A549 (cell line): ENCODE measurements at regions not wholly inside any gene's neighbourhood (a gene's known extent, or its start where the extent isn't known, plus 50 kb on each side); places are given as distances from the start of the nearest gene placed in this dataset.
"Not testable (repeated sequence)": the region's sequence is repeated elsewhere in the genome, so short reads cannot be mapped to it uniquely, and the experiment has no call there.

Experiments
- EHMT2 ChIP-seq: fragments of 200-600 bp; sonication (generic); IDR thresholded peaks from 2 replicates; pipeline ENCODE4 v1.6.1; 2016; ENCODE audit warnings: antibody characterized with exemption, low read depth, mild to moderate bottlenecking, moderate library complexity
- EP300 ChIP-seq, 2 experiments: fragments of >200 bp; sonication (Bioruptor Twin); formaldehyde crosslinking; IDR thresholded peaks; 2 replicates in 1 of 2; 3 replicates in 1 of 2; pipeline ENCODE4 v1.6.1; 2016 to 2017
- ESRRA ChIP-seq: fragments of 150-350 bp; IDR thresholded peaks from 2 replicates; pipeline ENCODE4 v1.6.1; 2014; ENCODE audit warnings: mild to moderate bottlenecking, low read length, borderline replicate concordance
- HDAC2 ChIP-seq: fragments of 200-600 bp; sonication (generic); IDR thresholded peaks from 2 replicates; pipeline ENCODE4 v1.6.1; 2016
- HOXA7 ChIP-seq: fragments of 250-450 bp; sonication (Bioruptor Pico); IDR thresholded peaks from 2 replicates; pipeline ENCODE4 v1.5.0; 2020; ENCODE audit warnings: mild to moderate bottlenecking, moderate library complexity
- RFX5 ChIP-seq: fragments of 450-650 bp; IDR thresholded peaks from 2 replicates; pipeline ENCODE4 v1.7.1; 2014; ENCODE audit warnings: antibody characterized with exemption, mild to moderate bottlenecking, moderate library complexity
- SREBF2 ChIP-seq: fragments of 450-650 bp; IDR thresholded peaks from 2 replicates; pipeline ENCODE4 v1.6.1; 2014; ENCODE audit warnings: mild to moderate bottlenecking, moderate library complexity
- TF ChIP-seq, protein P1 (sequence below): fragments of >200 bp; sonication (Bioruptor Twin); formaldehyde crosslinking; IDR thresholded peaks from 3 replicates; pipeline ENCODE4 v1.5.1; 2016
- TF ChIP-seq, protein P2 (sequence below): fragments of 450-650 bp; IDR thresholded peaks from 2 replicates; pipeline ENCODE4 v1.6.1; 2014; ENCODE audit warnings: antibody characterized with exemption
- TF ChIP-seq, protein P3 (sequence below): IDR thresholded peaks from 2 replicates; pipeline ENCODE4 v1.6.1; 2012
- TF ChIP-seq, protein P4 (sequence below): fragments of 200-600 bp; sonication (generic); IDR thresholded peaks from 2 replicates; pipeline ENCODE4 v1.6.1; 2016; ENCODE audit warnings: antibody characterized with exemption, mild to moderate bottlenecking, moderate library complexity

DNA sequence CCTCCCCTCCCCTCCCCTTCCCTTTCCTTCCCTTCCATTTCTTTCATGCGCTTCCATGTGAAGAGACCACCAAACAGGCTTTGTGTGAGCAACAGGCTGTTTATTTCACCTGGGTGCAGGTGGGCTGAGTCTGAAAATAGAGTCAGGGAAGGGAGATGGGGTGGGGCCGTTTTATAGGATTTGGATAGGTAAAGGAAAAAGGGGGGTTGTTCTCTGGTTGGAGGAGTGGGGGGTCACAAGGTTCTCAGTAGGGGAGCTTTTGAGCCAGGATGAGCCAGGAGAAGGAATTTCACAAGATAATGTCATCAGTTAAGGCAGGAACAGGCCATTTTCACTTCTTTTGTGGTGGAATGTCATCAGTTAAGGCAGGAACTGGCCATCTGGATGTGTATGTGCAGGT is 211.9 kb downstream of the DMRTA1 start:
- not testable (repeated sequence) for TF ChIP-seq ESRRA; RFX5; SREBF2; HDAC2; HOXA7; EP300 (IDR thresholded peaks at IDR 0.05); EHMT2
- TF ChIP-seq, protein P1, sequence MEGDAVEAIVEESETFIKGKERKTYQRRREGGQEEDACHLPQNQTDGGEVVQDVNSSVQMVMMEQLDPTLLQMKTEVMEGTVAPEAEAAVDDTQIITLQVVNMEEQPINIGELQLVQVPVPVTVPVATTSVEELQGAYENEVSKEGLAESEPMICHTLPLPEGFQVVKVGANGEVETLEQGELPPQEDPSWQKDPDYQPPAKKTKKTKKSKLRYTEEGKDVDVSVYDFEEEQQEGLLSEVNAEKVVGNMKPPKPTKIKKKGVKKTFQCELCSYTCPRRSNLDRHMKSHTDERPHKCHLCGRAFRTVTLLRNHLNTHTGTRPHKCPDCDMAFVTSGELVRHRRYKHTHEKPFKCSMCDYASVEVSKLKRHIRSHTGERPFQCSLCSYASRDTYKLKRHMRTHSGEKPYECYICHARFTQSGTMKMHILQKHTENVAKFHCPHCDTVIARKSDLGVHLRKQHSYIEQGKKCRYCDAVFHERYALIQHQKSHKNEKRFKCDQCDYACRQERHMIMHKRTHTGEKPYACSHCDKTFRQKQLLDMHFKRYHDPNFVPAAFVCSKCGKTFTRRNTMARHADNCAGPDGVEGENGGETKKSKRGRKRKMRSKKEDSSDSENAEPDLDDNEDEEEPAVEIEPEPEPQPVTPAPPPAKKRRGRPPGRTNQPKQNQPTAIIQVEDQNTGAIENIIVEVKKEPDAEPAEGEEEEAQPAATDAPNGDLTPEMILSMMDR, result not testable (repeated sequence)
- TF ChIP-seq, protein P2, sequence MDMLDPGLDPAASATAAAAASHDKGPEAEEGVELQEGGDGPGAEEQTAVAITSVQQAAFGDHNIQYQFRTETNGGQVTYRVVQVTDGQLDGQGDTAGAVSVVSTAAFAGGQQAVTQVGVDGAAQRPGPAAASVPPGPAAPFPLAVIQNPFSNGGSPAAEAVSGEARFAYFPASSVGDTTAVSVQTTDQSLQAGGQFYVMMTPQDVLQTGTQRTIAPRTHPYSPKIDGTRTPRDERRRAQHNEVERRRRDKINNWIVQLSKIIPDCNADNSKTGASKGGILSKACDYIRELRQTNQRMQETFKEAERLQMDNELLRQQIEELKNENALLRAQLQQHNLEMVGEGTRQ, result not testable (repeated sequence)
- TF ChIP-seq, protein P3, sequence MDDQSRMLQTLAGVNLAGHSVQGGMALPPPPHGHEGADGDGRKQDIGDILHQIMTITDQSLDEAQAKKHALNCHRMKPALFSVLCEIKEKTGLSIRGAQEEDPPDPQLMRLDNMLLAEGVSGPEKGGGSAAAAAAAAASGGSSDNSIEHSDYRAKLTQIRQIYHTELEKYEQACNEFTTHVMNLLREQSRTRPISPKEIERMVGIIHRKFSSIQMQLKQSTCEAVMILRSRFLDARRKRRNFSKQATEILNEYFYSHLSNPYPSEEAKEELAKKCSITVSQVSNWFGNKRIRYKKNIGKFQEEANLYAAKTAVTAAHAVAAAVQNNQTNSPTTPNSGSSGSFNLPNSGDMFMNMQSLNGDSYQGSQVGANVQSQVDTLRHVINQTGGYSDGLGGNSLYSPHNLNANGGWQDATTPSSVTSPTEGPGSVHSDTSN, result not testable (repeated sequence)
- TF ChIP-seq, protein P4, sequence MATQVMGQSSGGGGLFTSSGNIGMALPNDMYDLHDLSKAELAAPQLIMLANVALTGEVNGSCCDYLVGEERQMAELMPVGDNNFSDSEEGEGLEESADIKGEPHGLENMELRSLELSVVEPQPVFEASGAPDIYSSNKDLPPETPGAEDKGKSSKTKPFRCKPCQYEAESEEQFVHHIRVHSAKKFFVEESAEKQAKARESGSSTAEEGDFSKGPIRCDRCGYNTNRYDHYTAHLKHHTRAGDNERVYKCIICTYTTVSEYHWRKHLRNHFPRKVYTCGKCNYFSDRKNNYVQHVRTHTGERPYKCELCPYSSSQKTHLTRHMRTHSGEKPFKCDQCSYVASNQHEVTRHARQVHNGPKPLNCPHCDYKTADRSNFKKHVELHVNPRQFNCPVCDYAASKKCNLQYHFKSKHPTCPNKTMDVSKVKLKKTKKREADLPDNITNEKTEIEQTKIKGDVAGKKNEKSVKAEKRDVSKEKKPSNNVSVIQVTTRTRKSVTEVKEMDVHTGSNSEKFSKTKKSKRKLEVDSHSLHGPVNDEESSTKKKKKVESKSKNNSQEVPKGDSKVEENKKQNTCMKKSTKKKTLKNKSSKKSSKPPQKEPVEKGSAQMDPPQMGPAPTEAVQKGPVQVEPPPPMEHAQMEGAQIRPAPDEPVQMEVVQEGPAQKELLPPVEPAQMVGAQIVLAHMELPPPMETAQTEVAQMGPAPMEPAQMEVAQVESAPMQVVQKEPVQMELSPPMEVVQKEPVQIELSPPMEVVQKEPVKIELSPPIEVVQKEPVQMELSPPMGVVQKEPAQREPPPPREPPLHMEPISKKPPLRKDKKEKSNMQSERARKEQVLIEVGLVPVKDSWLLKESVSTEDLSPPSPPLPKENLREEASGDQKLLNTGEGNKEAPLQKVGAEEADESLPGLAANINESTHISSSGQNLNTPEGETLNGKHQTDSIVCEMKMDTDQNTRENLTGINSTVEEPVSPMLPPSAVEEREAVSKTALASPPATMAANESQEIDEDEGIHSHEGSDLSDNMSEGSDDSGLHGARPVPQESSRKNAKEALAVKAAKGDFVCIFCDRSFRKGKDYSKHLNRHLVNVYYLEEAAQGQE, result not testable (repeated sequence)
